K562 (cell line): ENCODE measurements at regions not wholly inside any gene's neighbourhood (a gene's known extent, or its start where the extent isn't known, plus 50 kb on each side); places are given as distances from the start of the nearest gene placed in this dataset.

Source experiments
- ATAC-seq: fragments of 200-7000 bp; cut with Tn5 transposase; 3 replicates; pipeline ENCODE4 v1.9.1; 2020; ENCODE audit warnings: moderate library complexity
- BruUV-seq: library from RNA; stranded (reverse); fragments of 400-500 nt; replicated peaks from 2 replicates; lab custom pipeline; 2021; lab: Mats Ljungman, UMichigan
- CTCF ChIA-PET: fragments of 300-600 bp; formaldehyde crosslinking; extraction: SDS; loops from one replicate; lab custom pipeline; 2021; ENCODE audit warnings: low intra/inter-chr PET ratio; lab: Yijun Ruan, JAX
- POLR2A ChIA-PET: fragments of 300-600, 350-650 bp; sonication (Branson Sonifier 250); formaldehyde crosslinking; extraction: SDS; loops from one replicate; lab custom pipeline; 2021; ENCODE audit warnings: antibody characterized with exemption, inconsistent platforms; lab: Yijun Ruan, JAX
- DNase-seq, 4 experiments: peaks; one replicate each; pipeline versions ENCODE4 v3.0.0 to v3.0.0-alpha.2; 2011 to 2018; ENCODE audit warnings: low spot score in 3 of 4, mixed read lengths in 3 of 4; ENCODE audit errors: extremely low read depth in 1 of 4
- FAIRE-seq: peaks from 2 replicates; lab custom pipeline; 2011; peaks lifted over from hg19 to GRCh38; lab: Jason Lieb, UNC
- H2AFZ ChIP-seq: 2 replicates; pipeline ENCODE4 v1.6.0; 2011; ENCODE audit warnings: low read depth, low read length, control low read depth, inconsistent platforms
- H3K27ac ChIP-seq: fragments of 200-600 bp; 3 replicates; pipeline ENCODE4 v1.8.0; 2011; ENCODE audit warnings: low read depth, mild to moderate bottlenecking, control low read depth, inconsistent platforms, low read length, moderate library complexity, mixed read lengths; ENCODE audit errors: extremely low read depth
- H3K27me3 ChIP-seq, 2 experiments: fragments of 300-600 bp in 1 of 2; 2 replicates in 1 of 2; 3 replicates in 1 of 2; pipeline versions ENCODE4 v1.6.0 to v1.8.0; 2011; ENCODE audit warnings: inconsistent platforms in 2 of 2, low read length in 2 of 2, mild to moderate bottlenecking in 1 of 2, mixed read lengths in 1 of 2, moderate library complexity in 1 of 2; ENCODE audit not compliant: control insufficient read depth in 2 of 2, insufficient read depth in 2 of 2
- H3K36me3 ChIP-seq: fragments of 300-600 bp; 3 replicates; pipeline ENCODE4 v1.8.0; 2011; ENCODE audit warnings: mild to moderate bottlenecking, low read length, inconsistent platforms; ENCODE audit not compliant: control insufficient read depth, insufficient read depth
- H3K4me1 ChIP-seq, 2 experiments: fragments of 200-600 bp in 1 of 2; replicated peaks in 1 of 2; 2 replicates in 1 of 2; 3 replicates in 1 of 2; pipeline versions ENCODE4 v1.5.1 to v1.8.0; 2011; ENCODE audit warnings: inconsistent platforms in 2 of 2, low read length in 2 of 2, mild to moderate bottlenecking in 1 of 2, mixed read lengths in 1 of 2, moderate library complexity in 1 of 2; ENCODE audit not compliant: control insufficient read depth in 2 of 2, insufficient read depth in 2 of 2
- H3K4me2 ChIP-seq: 2 replicates; pipeline ENCODE4 v1.6.1; 2011; ENCODE audit warnings: low read length, control low read depth, inconsistent platforms, mixed read lengths; ENCODE audit not compliant: insufficient read depth
- H3K4me3 ChIP-seq: fragments of 200-600 bp; sonication (generic), shearing (Covaris generic); 2 replicates; pipeline ENCODE4 v1.5.1; 2016; ENCODE audit warnings: control low read depth, inconsistent platforms
- H3K79me2 ChIP-seq: fragments of 200-600 bp; 3 replicates; pipeline ENCODE4 v1.8.0; 2011; ENCODE audit warnings: low read length, inconsistent platforms; ENCODE audit not compliant: control insufficient read depth, insufficient read depth
- H3K9ac ChIP-seq, 2 experiments: 2 replicates each; pipeline versions ENCODE4 v1.6.0 to v1.6.1; 2011; ENCODE audit warnings: low read depth in 2 of 2, low read length in 2 of 2, control low read depth in 1 of 2, inconsistent platforms in 1 of 2, mild to moderate bottlenecking in 1 of 2, mixed read lengths in 1 of 2; ENCODE audit not compliant: insufficient read depth in 1 of 2
- H3K9me1 ChIP-seq: one replicate; pipeline ENCODE4 v1.6.0; 2011; ENCODE audit warnings: inconsistent platforms, mild to moderate bottlenecking, low read length, moderate library complexity; ENCODE audit not compliant: control insufficient read depth, insufficient read depth
- H3K9me3 ChIP-seq: replicated peaks from 2 replicates; pipeline ENCODE4 v1.5.1; 2011; ENCODE audit warnings: low read depth, low read length, inconsistent platforms; ENCODE audit not compliant: control insufficient read depth, insufficient read depth
- H4K20me1 ChIP-seq: replicated peaks from 2 replicates; pipeline ENCODE4 v1.6.1; 2011; ENCODE audit warnings: low read length, inconsistent platforms, mixed read lengths; ENCODE audit not compliant: control insufficient read depth, insufficient read depth
- TAF1 ChIP-seq: IDR thresholded peaks from 2 replicates; pipeline ENCODE4 v1.6.1; 2011; ENCODE audit warnings: mild to moderate bottlenecking, low read length, moderate library complexity; ENCODE audit not compliant: insufficient read depth, control insufficient read depth, severe bottlenecking; ENCODE audit errors: extremely low read depth
- ZBTB17 ChIP-seq: fragments of 450-650 bp; formaldehyde crosslinking; IDR thresholded peaks from 2 replicates; pipeline ENCODE4 v1.4.0; 2020; ENCODE audit warnings: mild to moderate bottlenecking
- WGBS: fragments of 100-300 bp; shearing (Covaris generic); methylation state at CpG from one replicate; pipeline ENCODE4 v1.1.6; 2016; ENCODE audit warnings: low coverage, mixed read lengths; ENCODE audit not compliant: insufficient coverage; ENCODE audit errors: missing lambda C conversion rate; 5-methylcytosine and 5-hydroxymethylcytosine counted together
- in situ Hi-C: fragments of 300-500 bp; cut with MboI; formaldehyde crosslinking; loops from 4 replicates; pipeline ENCODE4 v1.15.0; 2018; ENCODE audit warnings: inconsistent platforms, mixed read lengths
- intact Hi-C: fragments of 100-400 bp; cut with micrococcal nuclease; formaldehyde crosslinking; loops from 2 replicates; pipeline ENCODE4 v1.14.2; 2022
- TF ChIP-seq, protein P1 (sequence below): fragments of 250-450 bp; sonication (Bioruptor Pico); IDR thresholded peaks from 2 replicates; pipeline ENCODE4 v1.6.1; 2021; ENCODE audit warnings: mild to moderate bottlenecking
- TF ChIP-seq, protein P2 (sequence below): fragments of 450-650 bp; IDR thresholded peaks from 2 replicates; pipeline ENCODE4 v1.6.1; 2016; ENCODE audit warnings: antibody characterized with exemption

DNA sequence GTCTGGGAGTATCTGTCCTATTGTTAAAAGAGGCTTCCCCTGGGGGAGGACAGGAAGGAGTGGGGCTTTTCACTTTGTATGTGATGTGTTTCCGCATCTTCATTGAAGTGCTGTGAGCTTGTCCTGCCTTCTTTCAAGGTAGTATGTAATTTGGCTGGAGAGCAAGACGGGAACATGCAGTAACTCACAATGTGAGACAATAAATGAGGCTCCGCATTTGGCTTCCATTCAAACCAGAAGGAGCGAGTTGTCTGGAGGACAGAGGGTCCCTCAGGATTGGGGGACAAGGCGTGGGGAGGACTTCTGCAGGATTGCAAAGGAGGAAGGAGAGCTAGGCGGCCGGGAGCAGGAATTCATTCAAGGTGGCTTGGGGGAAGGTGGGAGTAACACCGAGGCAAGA lies 203.5 kb downstream of the RBFOX3 start:
- no peak for DNase-seq
- Histone ChIP-seq H3K27ac (no peak overlapping the region), H3K4me2 (no peak overlapping the region), H3K27me3 (peaks cover 23 to 74% of the 10 kb centered on the region in 2 experiments; a peak in 4 of 5 replicates), H3K9ac (no peak overlapping the region), H3K9me1 (no peaks in the 10 kb centered on the region), H3K36me3 (no peaks in the 10 kb centered on the region), H3K79me2 (no peaks in the 10 kb centered on the region), H3K4me1 (no peaks in the 10 kb centered on the region), H3K9me3 (peaks cover 2% of the 10 kb centered on the region; the same call in 1 of the 2 replicates), H2AFZ (no peak overlapping the region), H4K20me1 (peaks cover 5% of the 10 kb centered on the region; the same call in 1 of the 2 replicates), H3K4me3 (no peak overlapping the region)
- no TSS peak for BruUV-seq
- no peak for FAIRE-seq
- in situ Hi-C loops (no loop called here), intact Hi-C loops (loop anchor here (10.0 kb wide), 1 partner anchor 297 kb away; no protein-coding TSS in a partner anchor)
- no peak for ATAC-seq
- CTCF ChIA-PET: no interaction called here
- POLR2A ChIA-PET: interaction anchor here (0.6 to 0.7 kb wide), 2 partner anchors 14 to 301 kb away, joined by 3 read pairs; no protein-coding TSS in a partner anchor
- TF ChIP-seq, protein P1, sequence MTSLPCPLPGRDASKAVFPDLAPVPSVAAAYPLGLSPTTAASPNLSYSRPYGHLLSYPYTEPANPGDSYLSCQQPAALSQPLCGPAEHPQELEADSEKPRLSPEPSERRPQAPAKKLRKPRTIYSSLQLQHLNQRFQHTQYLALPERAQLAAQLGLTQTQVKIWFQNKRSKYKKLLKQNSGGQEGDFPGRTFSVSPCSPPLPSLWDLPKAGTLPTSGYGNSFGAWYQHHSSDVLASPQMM (CRISPR knock-in tag): no peak
- TF ChIP-seq, protein P2, sequence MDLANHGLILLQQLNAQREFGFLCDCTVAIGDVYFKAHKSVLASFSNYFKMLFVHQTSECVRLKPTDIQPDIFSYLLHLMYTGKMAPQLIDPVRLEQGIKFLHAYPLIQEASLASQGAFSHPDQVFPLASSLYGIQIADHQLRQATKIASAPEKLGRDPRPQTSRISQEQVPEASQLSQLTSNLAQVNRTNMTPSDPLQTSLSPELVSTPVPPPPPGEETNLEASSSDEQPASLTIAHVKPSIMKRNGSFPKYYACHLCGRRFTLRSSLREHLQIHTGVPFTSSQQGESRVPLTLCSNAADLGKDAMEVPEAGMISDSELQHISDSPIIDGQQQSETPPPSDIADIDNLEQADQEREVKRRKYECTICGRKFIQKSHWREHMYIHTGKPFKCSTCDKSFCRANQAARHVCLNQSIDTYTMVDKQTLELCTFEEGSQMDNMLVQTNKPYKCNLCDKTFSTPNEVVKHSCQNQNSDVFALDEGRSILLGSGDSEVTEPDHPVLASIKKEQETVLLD: no peak
- no peak for TF ChIP-seq TAF1
- TF ChIP-seq ZBTB17 (CRISPR knock-in tag): no peak
- 2% methylated on average over 8 of the region's 8 CpGs for WGBS
